Middle frontal gyrus (tissue), 1 donor: ENCODE measurements at regions not wholly inside any gene's neighbourhood (a gene's known extent, or its start where the extent isn't known, plus 50 kb on each side); places are given as distances from the start of the nearest gene placed in this dataset.

Experiments used
- DNase-seq: peaks from one replicate; pipeline ENCODE4 v3.0.0-alpha.2; 2015; ENCODE audit warnings: low spot score; ENCODE audit errors: extremely low spot score

- no peak for DNase-seq
These were observed 156.1 kb downstream of the CHD9NB start for GRCh38 chr16:52896478-52897164.

GRCh38 chr16:52874042-52874441 lies 178.7 kb downstream of the CHD9NB start:
- no peak for DNase-seq

- no peak for DNase-seq
These were observed 180.0 kb downstream of the CHD9NB start for GRCh38 chr16:52872731-52873130.

GRCh38 chr16:52871481-52871880 lies 181.2 kb downstream of the CHD9NB start:
- DNase-seq = no peak

- DNase-seq = no peak
These were observed 183.5 kb downstream of the CHD9NB start for GRCh38 chr16:52869243-52869642.

GRCh38 chr16:52863000-52863399 lies 189.7 kb downstream of the CHD9NB start:
- no peak for DNase-seq

DNA sequence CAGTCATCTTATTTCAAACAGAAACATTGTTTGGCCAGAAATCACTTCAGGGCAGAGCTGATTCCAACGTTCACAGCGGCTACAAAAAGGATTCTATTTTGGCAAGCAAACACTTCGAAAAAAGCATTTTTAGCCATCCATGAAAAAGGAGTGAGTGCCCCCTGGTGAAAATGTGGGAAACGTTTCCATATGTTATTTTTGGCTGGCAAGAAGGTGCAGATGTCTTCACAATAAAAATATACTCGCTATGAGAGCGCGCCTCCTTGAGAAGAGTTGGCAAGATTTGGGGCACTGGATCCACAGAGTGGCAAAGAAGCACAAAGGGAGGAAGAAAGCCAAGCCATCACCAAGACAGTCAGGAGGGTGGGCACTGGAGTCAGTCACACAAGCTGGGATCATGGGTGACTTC lies 191.1 kb downstream of the CHD9NB start:
- DNase-seq = peak; percentile 12

DNA sequence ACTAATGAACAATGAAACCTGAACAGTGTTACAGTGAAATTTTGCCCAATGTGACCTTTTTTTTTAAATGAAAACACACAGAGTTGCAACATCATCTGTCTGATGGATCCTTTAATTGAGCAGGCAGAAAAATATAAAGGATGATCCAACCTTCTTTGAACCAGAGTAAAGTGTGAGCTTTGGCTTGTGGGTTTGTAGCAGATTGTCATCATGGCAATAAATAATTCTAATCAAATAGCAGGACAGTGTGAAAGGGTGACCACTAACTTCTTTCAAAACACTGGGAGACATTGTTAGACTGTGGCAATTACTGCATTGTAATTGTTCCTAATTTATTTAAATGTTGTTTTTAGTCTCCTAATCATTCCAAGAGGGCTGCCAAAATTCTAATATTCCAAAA lies 197.2 kb downstream of the CHD9NB start:
- DNase-seq = no peak

GRCh38 chr16:52852978-52853377 lies 199.7 kb downstream of the CHD9NB start:
- DNase-seq = no peak

- no peak for DNase-seq
These were observed 201.4 kb downstream of the CHD9NB start for GRCh38 chr16:52851211-52851740.

GRCh38 chr16:52843381-52843780 lies 209.3 kb downstream of the CHD9NB start:
- DNase-seq = no peak

- DNase-seq = no peak
These were observed 215.4 kb downstream of the CHD9NB start for GRCh38 chr16:52837251-52837650.

DNA sequence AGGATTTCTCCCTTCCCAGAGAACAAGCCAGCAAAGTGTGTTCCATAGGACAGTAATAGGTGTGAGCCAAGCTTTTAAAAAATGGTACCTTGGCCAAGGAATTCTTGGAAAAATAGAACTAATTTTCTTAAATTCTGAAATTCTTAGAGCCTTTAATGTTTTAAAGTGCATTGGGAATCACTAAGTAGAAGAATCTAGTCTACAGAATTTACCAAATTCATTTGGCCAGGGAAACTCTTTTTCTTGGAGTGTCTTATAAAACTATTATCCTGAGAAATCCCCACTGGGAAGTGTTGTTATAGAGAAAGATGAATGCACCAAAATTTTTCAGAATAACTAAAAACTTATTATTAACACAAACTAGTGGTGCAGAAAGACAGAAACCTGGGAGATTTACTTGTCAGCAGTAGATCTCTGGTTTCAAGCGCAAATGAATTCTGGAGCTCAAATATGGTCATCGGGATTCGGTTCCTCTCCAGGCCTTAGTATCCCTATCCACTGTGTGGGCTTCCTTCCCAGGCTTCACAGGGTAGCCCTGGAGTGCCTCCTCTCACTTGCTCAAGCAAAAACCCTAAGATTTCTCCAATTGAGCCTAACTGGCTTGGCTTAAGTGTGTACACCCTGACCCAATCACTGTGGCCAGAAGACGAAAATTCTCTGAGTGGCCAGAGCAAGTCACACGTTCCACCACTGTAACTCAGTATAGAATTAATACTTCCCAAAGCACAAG lies 217.8 kb downstream of the CHD9NB start:
- no peak for DNase-seq

GRCh38 chr16:52832771-52833170 lies 219.9 kb downstream of the CHD9NB start:
- DNase-seq = no peak

GRCh38 chr16:52827456-52827855 lies 225.2 kb downstream of the CHD9NB start:
- DNase-seq = no peak

DNA sequence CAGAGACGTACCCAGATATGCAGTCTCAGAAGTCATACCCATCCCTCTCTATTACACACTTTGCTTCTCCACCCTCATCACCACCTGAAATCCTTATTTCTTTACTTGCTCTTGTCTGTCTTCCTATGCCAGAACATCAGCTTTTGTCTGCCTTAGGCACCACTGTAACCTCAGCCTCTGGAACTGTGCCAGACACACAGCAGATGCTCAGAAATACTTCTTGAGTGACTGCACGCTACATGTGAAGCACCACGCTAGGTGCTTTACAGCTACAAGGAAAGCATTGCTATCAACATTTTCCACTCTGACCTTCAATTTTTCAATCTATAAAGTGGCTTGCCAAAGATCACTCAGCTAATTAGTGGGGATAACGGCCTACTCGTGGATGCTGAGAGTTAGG lies 226.8 kb downstream of the CHD9NB start:
- no peak for DNase-seq

GRCh38 chr16:52819808-52820207 lies 232.9 kb downstream of the CHD9NB start:
- no peak for DNase-seq

DNA sequence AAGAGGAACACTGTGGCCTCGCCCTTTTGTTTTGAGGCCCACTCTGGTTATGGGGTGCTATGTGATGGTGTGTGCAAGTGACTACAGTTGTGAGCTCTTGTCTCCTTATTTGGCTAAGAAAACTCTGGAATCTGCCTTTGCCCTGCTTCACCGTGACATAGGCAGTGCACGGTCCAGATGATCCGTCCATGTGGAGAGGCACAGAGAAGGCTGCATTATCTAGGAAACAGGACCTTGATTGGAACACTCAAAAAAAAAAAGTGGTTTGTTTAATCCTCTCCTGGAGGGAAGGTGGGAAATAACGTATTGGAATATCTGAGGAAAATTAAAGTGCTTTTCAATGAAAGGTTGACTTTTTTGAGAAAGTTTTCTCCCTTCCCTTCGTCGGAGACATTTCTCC lies 233.3 kb downstream of the CHD9NB start:
- DNase-seq = no peak

- no peak for DNase-seq
These were observed 235.0 kb downstream of the CHD9NB start for GRCh38 chr16:52817696-52818095.

GRCh38 chr16:52816993-52817392 lies 235.7 kb downstream of the CHD9NB start:
- no peak for DNase-seq

DNA sequence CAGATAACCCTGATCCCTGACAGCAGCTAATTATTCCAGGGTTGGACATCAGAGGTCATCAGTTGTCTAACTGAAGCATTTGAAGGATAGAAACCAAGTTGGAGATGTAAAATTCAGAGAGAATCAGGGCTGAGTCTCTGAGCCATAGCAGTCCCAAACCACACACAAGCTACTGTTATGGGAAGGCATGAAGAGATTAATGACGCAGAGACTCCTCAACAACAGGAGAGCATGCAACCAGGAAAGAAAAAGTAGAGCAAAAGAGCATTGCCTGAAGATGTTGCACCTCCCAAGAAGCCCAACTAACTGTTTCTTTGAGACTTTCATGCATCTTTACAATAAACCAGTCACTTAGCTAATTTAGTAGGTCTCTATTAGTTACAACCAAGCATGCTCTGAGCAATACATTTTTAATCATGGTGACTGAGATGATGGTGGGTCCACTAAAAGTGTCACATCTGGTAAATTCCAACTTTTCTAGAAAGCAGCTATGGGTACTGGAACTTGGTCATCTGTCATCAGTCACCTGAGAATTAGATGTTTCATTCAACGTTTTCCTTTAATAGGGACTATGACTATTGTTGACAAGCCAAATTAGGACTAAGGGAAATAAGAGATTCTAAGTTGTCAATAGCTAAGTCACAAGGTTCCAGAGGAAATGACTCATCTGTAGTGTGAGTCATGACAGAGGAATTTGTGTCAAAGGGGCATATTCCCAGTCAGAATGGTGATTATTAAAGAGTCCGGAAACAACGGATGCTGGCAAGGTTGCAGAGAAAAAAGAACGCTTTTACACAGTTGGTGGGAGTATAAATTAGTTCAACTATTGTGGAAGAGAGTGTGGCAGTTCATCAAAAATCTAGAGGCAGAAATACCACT lies 239.8 kb downstream of the CHD9NB start:
- no peak for DNase-seq
